HEK293 (cell line): ENCODE measurements at regions not wholly inside any gene's neighbourhood (a gene's known extent, or its start where the extent isn't known, plus 50 kb on each side); places are given as distances from the start of the nearest gene placed in this dataset.
"Not testable (repeated sequence)": the region's sequence is repeated elsewhere in the genome, so short reads cannot be mapped to it uniquely, and the experiment has no call there.

Experiments
- CTCF ChIA-PET: fragments of 350-600 bp; formaldehyde crosslinking; extraction: SDS; loops from one replicate; lab custom pipeline; 2021; ENCODE audit warnings: antibody characterized with exemption; lab: Yijun Ruan, JAX
- POLR2A ChIA-PET: fragments of 300-600 bp; formaldehyde crosslinking; extraction: SDS; loops from one replicate; lab custom pipeline; 2020; ENCODE audit warnings: antibody characterized with exemption, inconsistent platforms; lab: Yijun Ruan, JAX
- H3K27ac ChIP-seq: fragments of 200-500 bp; sonication (Bioruptor generic); 2 replicates; pipeline ENCODE4 v1.5.1; 2014; ENCODE audit warnings: low read depth, low read length, control low read depth, inconsistent platforms; ENCODE audit errors: extremely low read depth
- H3K36me3 ChIP-seq, 2 experiments: fragments of 200-500 bp in 1 of 2; sonication (Bioruptor generic) in 1 of 2; 1 replicate in 1 of 2; 2 replicates in 1 of 2; pipeline ENCODE4 v1.5.1; 2014 to 2017; ENCODE audit warnings: inconsistent platforms in 2 of 2, low read length in 2 of 2; ENCODE audit not compliant: control insufficient read depth in 2 of 2, insufficient read depth in 1 of 2
- H3K4me1 ChIP-seq: fragments of 200-500 bp; sonication (Bioruptor generic); 2 replicates; pipeline ENCODE4 v1.5.1; 2014; ENCODE audit warnings: mild to moderate bottlenecking, low read length, inconsistent platforms; ENCODE audit not compliant: control insufficient read depth, insufficient read depth
- H3K4me3 ChIP-seq: 2 replicates; pipeline ENCODE4 v1.5.1; 2011; ENCODE audit warnings: low read depth, mild to moderate bottlenecking, control low read depth, low read length, moderate library complexity
- H3K9me3 ChIP-seq: fragments of 200-500 bp; sonication (Bioruptor generic); 2 replicates; pipeline ENCODE4 v1.5.1; 2014; ENCODE audit warnings: low read depth, low read length, inconsistent platforms; ENCODE audit not compliant: control insufficient read depth, insufficient read depth
- GFI1B ChIP-seq: fragments of 450-650 bp; formaldehyde crosslinking; IDR thresholded peaks from 2 replicates; pipeline ENCODE4 v1.5.1; 2016; ENCODE audit warnings: missing biosample characterization, missing genetic modification characterization
- GLIS2 ChIP-seq: fragments of 450-650 bp; formaldehyde crosslinking; IDR thresholded peaks from 2 replicates; pipeline ENCODE4 v1.5.1; 2016; ENCODE audit warnings: missing biosample characterization, missing genetic modification characterization
- KLF8 ChIP-seq: fragments of 450-650 bp; formaldehyde crosslinking; IDR thresholded peaks from 2 replicates; pipeline ENCODE4 v1.5.1; 2016; ENCODE audit warnings: missing biosample characterization, missing genetic modification characterization
- SALL2 ChIP-seq: fragments of 450-650 bp; formaldehyde crosslinking; IDR thresholded peaks from 2 replicates; pipeline ENCODE4 v1.5.0; 2017; ENCODE audit warnings: missing biosample characterization, mild to moderate bottlenecking, missing genetic modification characterization, borderline replicate concordance
- TRIM28 ChIP-seq: IDR thresholded peaks from 2 replicates; pipeline ENCODE4 v1.6.1; 2011; ENCODE audit warnings: low read length, control low read depth, borderline replicate concordance
- ZFP41 ChIP-seq: fragments of 450-650 bp; formaldehyde crosslinking; IDR thresholded peaks from 2 replicates; pipeline ENCODE4 v1.5.1; 2016; ENCODE audit warnings: missing biosample characterization, missing genetic modification characterization, borderline replicate concordance
- ZNF10 ChIP-seq: fragments of 450-650 bp; formaldehyde crosslinking; IDR thresholded peaks from 2 replicates; pipeline ENCODE4 v1.5.1; 2017; ENCODE audit warnings: missing biosample characterization, missing genetic modification characterization
- ZNF140 ChIP-seq: fragments of 450-650 bp; formaldehyde crosslinking; IDR thresholded peaks from 2 replicates; pipeline ENCODE4 v1.5.1; 2016; ENCODE audit warnings: missing biosample characterization, missing genetic modification characterization
- ZNF202 ChIP-seq: fragments of 450-650 bp; formaldehyde crosslinking; IDR thresholded peaks from 2 replicates; pipeline ENCODE4 v1.5.1; 2016; ENCODE audit warnings: missing biosample characterization, missing genetic modification characterization, borderline replicate concordance
- ZNF623 ChIP-seq: fragments of 450-650 bp; formaldehyde crosslinking; IDR thresholded peaks from 2 replicates; pipeline ENCODE4 v1.5.1; 2016; ENCODE audit warnings: missing biosample characterization, missing genetic modification characterization
- ZNF626 ChIP-seq: fragments of 450-650 bp; sonication (Bioruptor Pico); formaldehyde crosslinking; IDR thresholded peaks from 2 replicates; pipeline ENCODE4 v1.5.1; 2018; ENCODE audit warnings: missing biosample characterization, missing genetic modification characterization, inconsistent platforms
- ZNF791 ChIP-seq: fragments of 450-650 bp; formaldehyde crosslinking; IDR thresholded peaks from 2 replicates; pipeline ENCODE4 v1.5.1; 2016; ENCODE audit warnings: missing biosample characterization, missing genetic modification characterization
- ZNF837 ChIP-seq: fragments of 450-650 bp; formaldehyde crosslinking; IDR thresholded peaks from 2 replicates; pipeline ENCODE4 v1.5.1; 2016; ENCODE audit warnings: missing biosample characterization, missing genetic modification characterization
- TF ChIP-seq, protein P1 (sequence below): fragments of 450-650 bp; formaldehyde crosslinking; IDR thresholded peaks from 2 replicates; pipeline ENCODE4 v1.5.1; 2016; ENCODE audit warnings: missing biosample characterization, missing genetic modification characterization, borderline replicate concordance
- TF ChIP-seq, protein P2 (sequence below): fragments of 450-650 bp; formaldehyde crosslinking; IDR thresholded peaks from 2 replicates; pipeline ENCODE4 v1.5.1; 2016; ENCODE audit warnings: missing biosample characterization, missing genetic modification characterization

DNA sequence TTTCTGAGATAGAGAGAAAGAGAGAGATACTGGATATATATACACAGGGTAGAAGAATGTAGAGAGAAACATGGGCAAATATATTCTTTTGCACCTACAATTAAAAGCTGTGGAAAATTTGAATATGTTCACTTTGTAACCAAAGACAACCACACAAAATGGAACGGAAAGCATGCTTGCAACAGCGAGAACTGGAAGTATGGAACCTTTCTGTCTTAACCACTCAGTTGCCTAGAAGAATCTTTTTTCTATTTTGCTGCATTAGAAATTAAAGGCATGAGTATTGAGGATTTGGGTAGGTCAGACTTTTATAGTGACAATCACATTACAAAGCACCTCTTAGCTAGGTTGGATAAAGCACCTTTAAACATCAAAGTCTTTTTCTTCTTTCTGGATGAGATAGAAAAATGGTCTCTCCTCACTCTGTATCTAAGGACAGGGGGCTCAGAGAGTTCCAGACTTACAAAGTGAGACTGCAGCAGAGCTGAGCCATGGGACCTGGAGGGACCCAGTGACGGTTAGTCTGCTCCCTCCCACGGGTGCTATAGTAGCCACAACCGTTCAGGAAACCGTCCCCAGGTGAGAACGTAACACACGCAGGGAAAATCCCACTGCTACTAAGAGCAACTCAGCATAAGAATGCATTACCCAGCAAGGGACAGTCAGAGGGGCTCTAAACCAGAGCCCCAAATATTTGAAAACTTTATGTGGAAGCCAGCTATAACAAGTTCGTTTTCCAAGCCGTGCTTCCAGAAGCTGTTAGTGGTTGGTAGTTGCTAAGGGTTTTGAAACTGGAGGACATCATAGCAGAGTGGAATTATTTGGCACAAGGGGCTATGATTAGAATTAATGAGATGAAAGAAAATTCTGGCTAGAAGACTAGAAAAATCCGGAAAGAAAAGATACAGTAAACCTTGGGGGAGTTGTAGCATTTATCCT lies 97.1 kb downstream of the DAD1 start:
- H3K27ac ChIP-seq = no peak overlapping the region
- H3K4me3 ChIP-seq = no peak overlapping the region
- H3K9me3 ChIP-seq = no peaks in the 10 kb centered on the region
- H3K4me1 ChIP-seq = no peaks in the 10 kb centered on the region
- TF ChIP-seq ZNF626 (tag by site-specific recombination) = no peak
- no peak for TF ChIP-seq ZNF202 (tag by site-specific recombination)
- TF ChIP-seq GLIS2 (tag by site-specific recombination) = no peak
- TF ChIP-seq, protein P1, sequence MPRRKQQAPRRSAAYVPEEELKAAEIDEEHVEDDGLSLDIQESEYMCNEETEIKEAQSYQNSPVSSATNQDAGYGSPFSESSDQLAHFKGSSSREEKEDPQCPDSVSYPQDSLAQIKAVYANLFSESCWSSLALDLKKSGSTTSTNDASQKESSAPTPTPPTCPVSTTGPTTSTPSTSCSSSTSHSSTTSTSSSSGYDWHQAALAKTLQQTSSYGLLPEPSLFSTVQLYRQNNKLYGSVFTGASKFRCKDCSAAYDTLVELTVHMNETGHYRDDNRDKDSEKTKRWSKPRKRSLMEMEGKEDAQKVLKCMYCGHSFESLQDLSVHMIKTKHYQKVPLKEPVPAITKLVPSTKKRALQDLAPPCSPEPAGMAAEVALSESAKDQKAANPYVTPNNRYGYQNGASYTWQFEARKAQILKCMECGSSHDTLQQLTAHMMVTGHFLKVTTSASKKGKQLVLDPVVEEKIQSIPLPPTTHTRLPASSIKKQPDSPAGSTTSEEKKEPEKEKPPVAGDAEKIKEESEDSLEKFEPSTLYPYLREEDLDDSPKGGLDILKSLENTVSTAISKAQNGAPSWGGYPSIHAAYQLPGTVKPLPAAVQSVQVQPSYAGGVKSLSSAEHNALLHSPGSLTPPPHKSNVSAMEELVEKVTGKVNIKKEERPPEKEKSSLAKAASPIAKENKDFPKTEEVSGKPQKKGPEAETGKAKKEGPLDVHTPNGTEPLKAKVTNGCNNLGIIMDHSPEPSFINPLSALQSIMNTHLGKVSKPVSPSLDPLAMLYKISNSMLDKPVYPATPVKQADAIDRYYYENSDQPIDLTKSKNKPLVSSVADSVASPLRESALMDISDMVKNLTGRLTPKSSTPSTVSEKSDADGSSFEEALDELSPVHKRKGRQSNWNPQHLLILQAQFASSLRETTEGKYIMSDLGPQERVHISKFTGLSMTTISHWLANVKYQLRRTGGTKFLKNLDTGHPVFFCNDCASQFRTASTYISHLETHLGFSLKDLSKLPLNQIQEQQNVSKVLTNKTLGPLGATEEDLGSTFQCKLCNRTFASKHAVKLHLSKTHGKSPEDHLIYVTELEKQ (tag by site-specific recombination) = no peak
- TF ChIP-seq KLF8 (tag by site-specific recombination) = no peak
- no peak for TF ChIP-seq ZNF791 (tag by site-specific recombination)
- no peak for TF ChIP-seq ZNF140 (tag by site-specific recombination)
- TF ChIP-seq ZNF837 (tag by site-specific recombination) = no peak
- no peak for TF ChIP-seq ZNF10 (tag by site-specific recombination)
- no peak for TF ChIP-seq SALL2 (tag by site-specific recombination)
- TF ChIP-seq ZFP41 = no peak
- TF ChIP-seq GFI1B = no peak
- no peak for TF ChIP-seq TRIM28
- TF ChIP-seq, protein P2, sequence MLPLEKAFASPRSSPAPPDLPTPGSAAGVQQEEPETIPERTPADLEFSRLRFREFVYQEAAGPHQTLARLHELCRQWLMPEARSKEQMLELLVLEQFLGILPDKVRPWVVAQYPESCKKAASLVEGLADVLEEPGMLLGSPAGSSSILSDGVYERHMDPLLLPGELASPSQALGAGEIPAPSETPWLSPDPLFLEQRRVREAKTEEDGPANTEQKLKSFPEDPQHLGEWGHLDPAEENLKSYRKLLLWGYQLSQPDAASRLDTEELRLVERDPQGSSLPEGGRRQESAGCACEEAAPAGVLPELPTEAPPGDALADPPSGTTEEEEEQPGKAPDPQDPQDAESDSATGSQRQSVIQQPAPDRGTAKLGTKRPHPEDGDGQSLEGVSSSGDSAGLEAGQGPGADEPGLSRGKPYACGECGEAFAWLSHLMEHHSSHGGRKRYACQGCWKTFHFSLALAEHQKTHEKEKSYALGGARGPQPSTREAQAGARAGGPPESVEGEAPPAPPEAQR = no peak
- TF ChIP-seq ZNF623 = no peak
- H3K36me3 ChIP-seq = no peaks in the 10 kb centered on the region
- ChIA-PET CTCF (interaction anchor here (0.6 to 1.2 kb wide), 3 partner anchors 9 to 324 kb away, joined by 3 to 4 read pairs (median 3); no protein-coding TSS in a partner anchor), POLR2A (no interaction called here)

DNA sequence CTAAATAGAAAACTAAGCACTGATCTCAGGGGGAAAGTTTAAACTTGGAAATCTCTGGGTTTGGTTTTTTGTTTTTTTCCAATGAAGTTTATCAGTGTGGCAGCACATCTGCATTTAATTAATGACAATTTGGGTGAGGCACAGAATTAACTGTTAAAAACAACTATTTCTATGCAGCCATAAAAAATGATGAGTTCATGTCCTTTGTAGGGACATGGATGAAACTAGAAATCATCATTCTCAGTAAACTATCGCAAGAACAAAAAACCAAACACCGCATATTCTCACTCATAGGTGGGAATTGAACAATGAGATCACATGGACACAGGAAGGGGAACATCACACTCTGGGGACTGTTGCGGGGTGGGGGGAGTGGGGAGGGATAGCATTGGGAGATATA lies 98.0 kb downstream of the DAD1 start:
- H3K9me3 ChIP-seq, CTCF ChIA-PET, H3K36me3 ChIP-seq, POLR2A ChIA-PET, H3K4me1 ChIP-seq, H3K4me3 ChIP-seq, H3K27ac ChIP-seq: not testable (repeated sequence)
